ENCODE measurements at regions not wholly inside any gene's neighbourhood (a gene's known extent, or its start where the extent isn't known, plus 50 kb on each side); places are given as distances from the start of the nearest gene placed in this dataset.

- DNase-seq: no peak
These were observed 64.9 kb upstream of the POLG start for GRCh38 chr15:89399238-89400115.

GRCh38 chr15:89398896-89399237 lies 64.2 kb upstream of the POLG start:
- DNase-seq: no peak

GRCh38 chr15:89397653-89398023 lies 63.0 kb upstream of the POLG start:
- DNase-seq: no peak

- no peak for DNase-seq
These were observed 62.4 kb upstream of the POLG start for GRCh38 chr15:89396723-89397652.

- no peak for DNase-seq
These were observed 61.4 kb upstream of the POLG start for GRCh38 chr15:89395996-89396395.

- DNase-seq: no peak
These were observed 60.8 kb upstream of the POLG start for GRCh38 chr15:89395461-89395871.

- no peak for DNase-seq
These were observed 60.4 kb upstream of the POLG start for GRCh38 chr15:89395031-89395430.

- DNase-seq: no peak
These were observed 58.4 kb upstream of the POLG start for GRCh38 chr15:89393056-89393455.

GRCh38 chr15:89391685-89392257 lies 57.1 kb upstream of the POLG start:
- no peak for DNase-seq

- DNase-seq: no peak
These were observed 55.4 kb upstream of the POLG start for GRCh38 chr15:89389841-89390603.

- no peak for DNase-seq
These were observed 52.7 kb upstream of the POLG start for GRCh38 chr15:89387140-89387903.

GRCh38 chr15:89385596-89386331 lies 51.1 kb upstream of the POLG start:
- no peak for DNase-seq
